ENCODE measurements at regions not wholly inside any gene's neighbourhood (a gene's known extent, or its start where the extent isn't known, plus 50 kb on each side); places are given as distances from the start of the nearest gene placed in this dataset.
"Not testable (repeated sequence)": the region's sequence is repeated elsewhere in the genome, so short reads cannot be mapped to it uniquely, and the experiment has no call there.

DNA sequence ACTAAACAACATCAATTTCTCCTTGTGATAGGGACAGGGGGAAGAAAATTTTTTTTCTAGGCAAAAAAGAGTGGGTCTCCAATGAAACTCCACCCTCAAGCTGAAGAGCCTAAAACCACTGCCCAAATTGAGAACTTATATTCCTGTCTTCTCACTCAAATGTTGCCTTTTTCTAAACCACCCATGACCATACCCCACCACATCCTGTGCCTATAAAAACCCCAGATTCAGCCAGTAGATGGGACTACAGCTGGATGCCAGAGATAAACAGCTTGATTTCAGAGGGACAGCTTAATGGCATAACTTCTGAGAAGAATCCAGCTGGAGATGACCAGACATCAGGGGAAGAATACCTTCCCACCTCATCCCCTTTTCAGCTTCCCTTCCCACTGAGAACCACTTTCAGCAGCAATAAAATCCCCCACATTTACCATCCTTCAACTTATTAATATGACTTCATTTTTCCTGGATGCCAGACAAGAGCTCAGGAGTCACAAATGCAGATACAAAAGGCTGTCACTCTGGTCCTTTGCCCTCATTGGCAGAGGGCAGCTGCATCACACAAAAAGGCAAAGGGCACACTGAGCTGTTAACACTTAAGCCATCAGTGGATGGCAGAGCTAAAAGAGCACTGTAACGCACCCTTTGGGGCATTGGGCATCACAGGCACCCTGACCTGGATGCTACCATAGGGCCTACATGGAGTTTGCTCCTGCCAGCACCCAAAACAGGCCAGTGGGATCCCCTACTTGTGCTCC, 972.5 kb upstream of the CTNND2 start:
- DNase-seq (ENCODE audit: low spot score), result no peak

DNA sequence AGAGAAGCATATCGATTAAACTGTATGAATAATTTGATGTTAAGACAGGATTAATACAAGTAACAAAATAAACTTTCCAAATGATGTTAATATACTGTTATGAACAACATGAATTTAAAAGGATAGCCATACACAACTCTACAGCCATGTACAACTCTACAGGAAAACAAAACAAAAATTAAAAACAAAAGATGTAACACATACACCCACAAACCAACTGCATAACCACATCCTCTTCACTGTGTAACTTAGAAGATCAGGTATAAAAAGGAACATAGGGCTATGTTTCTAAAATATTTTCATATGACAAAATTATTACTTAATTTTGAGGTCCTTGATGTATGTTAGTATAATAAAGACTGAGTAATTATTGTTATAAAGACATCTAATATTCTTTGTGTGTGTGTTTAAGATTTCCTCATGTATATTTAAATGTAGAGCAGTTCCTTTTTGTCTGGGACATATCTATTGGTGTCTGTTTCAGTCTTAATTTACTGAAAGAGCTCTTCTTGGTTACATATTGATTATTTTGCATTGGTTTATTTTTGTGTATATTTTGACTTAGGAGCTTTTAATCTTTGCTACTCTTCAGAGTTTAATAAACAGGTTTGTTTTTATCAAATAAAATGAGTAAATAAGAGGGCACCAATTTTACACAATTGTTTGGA, 966.8 kb upstream of the CTNND2 start:
- DNase-seq (ENCODE audit: low spot score), result no peak

GRCh38 chr5:12865529-12865928, 961.3 kb upstream of the CTNND2 start:
- DNase-seq (ENCODE audit: low spot score), result no peak

DNA sequence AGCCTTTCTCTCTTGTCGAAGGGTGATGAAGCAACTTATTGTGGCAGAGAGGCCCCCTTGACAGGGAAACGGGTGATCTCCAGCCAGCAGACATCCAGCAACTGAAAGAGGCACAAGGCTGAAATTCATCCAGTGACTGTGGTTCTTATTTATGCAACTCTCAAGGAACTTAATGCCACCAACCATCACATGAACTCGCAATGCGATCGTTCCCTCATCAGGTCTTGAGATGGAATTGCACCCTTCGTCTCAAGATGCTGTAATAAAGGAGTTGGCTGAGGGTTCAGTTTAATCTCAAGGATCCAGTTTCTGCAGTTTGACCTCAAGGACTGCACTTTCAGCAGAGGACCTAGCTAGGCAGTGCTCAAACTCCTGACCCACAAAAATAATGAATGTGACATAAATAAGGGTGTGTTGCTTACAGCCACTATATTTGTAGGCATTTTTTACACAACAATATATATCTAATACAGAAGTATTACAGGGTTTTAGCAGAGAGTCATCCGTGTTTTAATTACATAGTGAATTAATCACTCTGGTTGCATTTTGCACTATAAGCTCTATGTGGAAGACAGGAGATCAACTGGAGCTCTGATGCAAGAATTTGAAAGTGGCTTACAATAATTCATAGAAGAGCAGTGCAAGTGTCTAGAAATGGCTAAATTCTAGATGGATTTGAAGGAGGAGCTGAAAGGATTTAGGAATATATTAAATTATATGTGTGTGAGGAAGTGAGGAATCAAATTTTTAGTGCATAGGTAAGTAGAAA, 957.8 kb upstream of the CTNND2 start:
- no peak for DNase-seq (ENCODE audit: low spot score)

DNA sequence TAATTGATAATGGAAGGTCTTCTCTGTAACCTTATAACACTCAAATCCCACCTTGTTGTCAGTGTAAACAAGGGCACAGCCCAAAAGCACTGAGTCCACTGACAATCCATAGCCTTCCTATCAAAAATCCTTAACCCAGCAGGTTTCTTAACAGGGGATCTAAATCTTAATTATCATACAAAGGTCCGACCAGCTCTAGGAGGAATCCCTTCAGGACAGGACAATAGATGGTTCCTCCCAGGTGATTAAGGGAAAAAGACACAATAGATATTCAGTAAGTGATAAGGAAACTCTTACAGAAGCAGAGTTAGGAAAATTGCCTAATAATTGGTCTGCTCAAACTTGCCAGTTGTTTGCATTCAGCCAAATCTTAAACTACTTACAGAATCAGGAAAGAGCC, 951.9 kb upstream of the CTNND2 start:
- DNase-seq (ENCODE audit: low spot score), result not testable (repeated sequence)

DNA sequence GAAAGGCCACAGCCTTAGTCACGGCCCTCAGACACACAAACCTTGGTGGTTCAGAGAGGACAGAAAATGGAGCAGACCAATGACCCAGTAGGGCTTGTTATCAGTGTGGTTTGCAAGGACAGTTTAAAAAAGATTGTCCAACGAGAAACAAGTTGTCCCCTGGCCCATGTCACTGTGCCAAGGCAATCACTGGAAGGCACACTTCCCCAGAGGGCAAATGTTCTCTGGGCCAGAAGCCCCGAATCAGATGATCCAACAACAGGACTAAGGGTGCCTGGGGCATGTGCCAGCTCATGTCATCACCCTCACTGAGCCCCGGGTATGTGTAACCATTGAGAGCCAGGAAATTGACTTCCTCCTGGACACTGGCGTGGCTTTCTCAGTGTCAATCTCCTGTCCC, 950.1 kb upstream of the CTNND2 start:
- DNase-seq (ENCODE audit: low spot score), result no peak

DNA sequence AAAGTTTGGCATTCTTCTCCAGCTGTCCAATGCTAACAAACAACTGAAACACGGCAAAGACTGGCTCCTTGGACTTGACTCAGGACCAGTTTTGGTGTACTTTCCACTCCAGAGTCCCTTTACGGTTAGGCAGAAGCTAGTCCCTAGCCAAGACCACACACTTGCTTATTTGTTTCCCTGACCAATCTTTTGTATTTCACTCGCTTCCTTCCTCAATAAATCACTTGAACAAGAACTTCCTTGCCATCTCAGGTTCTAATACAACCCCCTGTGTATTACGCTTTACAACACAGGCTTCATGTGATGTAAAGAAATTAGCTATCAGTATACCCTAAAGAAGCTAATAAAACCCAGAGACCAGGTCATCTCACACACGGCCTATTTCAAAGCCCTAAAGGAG, 947.5 kb upstream of the CTNND2 start:
- no peak for DNase-seq (ENCODE audit: low spot score)

DNA sequence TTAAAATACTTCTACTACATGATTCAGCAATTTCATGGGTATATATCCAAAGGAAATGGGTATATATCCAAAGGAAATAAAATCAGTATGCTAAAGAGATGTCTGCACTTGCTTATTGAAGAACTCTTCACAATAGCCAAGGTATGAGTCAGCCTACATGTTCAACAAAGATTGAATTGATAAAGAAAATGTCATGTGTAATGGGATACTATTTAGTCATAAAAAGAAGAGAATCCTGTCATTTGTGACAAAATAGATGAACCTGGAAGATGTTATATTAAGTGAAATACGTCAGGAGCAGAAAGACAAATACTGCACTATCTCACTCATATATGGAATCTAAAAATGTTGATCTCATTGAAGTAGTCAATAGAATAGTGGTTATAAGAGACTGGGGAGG, 944.5 kb upstream of the CTNND2 start:
- DNase-seq (ENCODE audit: low spot score), result no peak

- no peak for DNase-seq (ENCODE audit: low spot score)
Measured at GRCh38 chr5:12845549-12846159, 941.4 kb upstream of the CTNND2 start.

DNA sequence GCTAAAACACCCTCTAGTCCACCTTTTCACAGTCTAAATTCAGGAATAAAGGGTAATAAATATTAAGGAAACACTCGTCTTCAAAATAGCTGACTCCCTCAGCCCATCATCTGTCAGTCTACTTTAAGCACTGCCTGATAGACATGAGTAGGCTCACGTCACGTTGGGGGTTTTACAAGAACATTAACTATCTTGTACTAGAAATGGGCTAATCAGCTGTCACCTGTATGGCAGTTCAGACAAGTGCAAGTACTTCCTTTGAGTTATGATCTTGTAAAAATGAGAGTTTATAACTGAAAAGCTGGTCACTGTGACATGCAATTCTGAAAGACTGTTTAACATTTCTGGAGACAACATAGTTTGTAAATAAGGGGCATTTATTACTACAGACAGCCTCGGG, 936.7 kb upstream of the CTNND2 start:
- DNase-seq (ENCODE audit: low spot score), result no peak

GRCh38 chr5:12837592-12837991, 933.3 kb upstream of the CTNND2 start:
- no peak for DNase-seq (ENCODE audit: low spot score)

DNA sequence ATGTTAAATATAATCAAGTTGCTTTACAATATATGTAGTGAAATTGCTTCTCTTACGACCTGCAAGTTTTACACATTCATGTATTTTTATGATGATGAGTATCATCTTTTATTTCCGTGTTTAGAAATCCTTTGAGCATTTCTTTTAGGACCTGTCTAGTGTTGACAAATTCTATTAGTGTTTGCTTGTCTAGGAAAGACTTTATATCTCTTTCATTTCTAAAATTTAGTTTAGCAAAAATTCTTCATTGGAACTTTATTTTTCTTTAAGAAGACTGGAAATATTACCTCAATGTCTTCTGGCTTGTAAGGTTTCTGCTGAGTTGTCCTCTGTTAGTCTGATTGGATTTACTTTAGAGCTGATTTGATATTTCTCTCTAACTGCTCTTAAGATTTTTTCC, 920.9 kb upstream of the CTNND2 start:
- DNase-seq (ENCODE audit: low spot score), result no peak

DNA sequence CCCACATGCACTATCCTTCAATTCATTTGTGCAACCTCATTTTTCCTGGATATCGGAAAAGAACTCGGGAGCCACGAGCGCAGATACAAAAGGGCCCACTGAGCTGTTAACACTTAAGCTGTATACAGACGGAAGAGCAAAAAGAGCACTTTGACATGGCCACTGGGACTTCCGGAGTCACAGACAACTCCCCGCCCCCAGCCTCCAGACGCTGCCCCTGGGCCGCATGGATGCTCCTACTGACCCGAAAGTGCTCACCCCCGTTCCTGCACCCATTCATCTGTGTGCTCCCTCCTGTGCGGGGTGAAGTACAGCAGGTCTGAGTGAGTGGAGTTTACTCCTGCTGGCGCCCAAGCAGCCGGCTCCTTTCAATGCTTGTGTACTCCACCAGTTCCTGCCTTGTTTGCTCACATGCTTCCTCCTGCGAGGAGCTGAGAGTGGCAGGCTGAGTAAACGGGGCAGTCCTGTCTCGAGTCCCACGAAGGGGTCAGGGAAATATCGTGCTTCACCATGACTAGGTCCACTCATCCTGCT, 901.0 kb upstream of the CTNND2 start:
- DNase-seq (ENCODE audit: low spot score), result no peak

DNA sequence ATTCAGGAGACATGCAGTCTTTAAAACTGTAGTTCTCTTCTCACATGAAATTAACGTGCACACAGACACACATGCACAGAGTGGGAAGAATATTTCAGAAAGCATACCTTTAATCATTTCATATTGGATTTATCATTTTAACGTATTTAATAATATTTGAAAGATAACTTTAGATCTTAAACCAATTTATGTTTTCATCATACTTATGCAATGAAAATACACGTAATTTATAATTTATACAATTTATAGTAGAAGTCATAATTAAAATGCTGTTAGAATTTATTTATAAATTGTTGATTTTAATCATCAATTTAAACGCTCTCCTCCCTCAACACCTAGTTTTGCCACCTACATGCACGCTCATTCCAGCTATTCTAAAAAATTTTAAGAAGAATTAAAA, 894.9 kb upstream of the CTNND2 start:
- no peak for DNase-seq (ENCODE audit: low spot score)

DNA sequence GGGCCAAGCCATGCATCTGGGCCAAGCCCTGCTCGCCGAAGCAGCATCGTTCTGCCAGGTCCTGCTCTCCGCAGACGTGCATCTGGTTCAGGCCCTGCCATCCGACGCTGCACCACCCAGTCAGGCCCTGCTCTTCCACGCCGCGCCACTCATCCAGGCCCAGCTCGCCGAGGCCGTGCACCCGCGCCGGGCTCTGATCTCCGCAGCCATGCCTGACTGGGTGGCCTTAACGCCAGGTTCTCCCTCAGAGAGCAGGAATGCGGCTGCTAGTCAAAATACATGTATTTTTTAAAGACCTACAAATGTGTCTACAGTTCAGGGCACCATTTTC, 891.1 kb upstream of the CTNND2 start:
- DNase-seq (ENCODE audit: low spot score), result no peak

DNA sequence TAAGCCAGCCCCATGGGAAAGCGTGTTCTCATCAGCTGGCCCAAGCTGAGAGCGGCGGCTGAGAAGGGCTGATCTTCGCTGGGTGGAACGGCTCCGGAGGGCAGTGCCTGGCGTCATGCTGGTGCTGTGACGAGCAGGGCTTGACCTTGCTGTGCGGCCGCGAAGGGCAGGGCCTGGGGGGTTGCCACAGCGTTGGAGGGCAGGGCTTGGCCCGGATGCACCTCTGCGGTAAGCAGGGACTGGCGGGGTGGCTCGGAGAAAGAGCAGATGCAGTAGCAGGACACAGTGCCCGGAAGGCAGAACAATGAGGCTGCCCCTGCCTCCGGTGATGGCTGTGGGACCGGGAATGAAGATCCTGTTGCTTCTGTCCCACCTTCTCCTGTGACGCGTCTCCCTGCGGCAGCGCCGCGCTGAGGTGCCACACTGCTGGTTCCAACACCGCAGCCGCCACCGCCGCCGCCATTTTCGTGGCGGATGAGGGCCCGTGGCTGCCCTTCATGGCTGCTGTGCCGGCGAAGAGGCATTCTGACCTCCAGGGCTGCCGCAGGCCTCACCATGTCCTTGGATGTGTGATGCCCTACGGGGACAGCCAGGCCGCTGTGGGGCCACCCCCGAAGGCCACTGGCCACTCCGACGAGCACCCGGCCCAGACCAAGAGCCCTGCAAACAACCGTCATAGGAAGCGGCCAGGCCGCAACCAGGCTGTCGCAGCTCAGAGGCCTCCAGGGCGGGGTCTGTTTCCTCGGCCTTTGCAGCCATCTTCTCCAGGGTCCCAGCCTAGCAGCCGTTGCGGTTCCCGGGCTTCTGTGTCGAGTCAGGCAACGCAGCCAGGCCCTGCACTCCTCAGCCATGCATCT, 890.5 kb upstream of the CTNND2 start:
- no peak for DNase-seq (ENCODE audit: low spot score)

DNA sequence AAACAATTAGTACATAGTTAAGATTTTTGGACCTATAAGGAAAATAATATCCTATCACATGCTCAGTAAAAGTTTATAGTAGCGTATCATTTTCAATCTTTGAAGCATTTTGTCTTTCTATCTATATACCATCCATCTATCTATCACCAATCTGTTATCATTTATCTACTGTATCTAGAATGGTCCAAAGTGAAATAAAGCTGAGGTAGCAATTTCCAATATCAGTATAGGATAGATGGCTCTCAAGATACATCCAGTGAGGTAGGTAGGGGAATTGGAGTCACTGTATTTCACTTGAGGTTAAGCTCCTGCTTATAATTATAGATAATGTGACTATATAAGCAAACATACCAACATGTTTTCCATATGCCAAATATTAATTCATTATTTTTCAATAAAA, 889.1 kb upstream of the CTNND2 start:
- DNase-seq (ENCODE audit: low spot score), result no peak

DNA sequence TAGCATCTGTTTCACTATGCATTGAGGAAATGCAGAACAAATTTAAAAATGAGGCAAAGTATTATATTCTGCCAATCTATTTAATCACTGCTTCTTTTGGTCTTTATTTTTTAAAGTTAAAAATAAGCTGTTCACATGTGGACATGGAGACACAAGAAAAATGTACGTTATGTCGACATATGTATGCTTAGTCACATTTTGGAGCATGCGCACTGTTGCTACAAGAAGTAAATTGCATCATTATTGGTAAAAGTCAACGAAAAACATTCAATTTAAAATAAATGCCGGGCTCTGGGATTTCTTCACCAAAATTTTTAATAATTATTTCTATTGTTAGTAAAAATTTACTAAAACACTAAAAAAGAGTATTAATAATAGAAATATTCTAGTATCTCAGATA, 876.3 kb upstream of the CTNND2 start:
- DNase-seq (ENCODE audit: low spot score), result no peak

GRCh38 chr5:12777342-12777741, 873.1 kb upstream of the CTNND2 start:
- DNase-seq (ENCODE audit: low spot score), result no peak

DNA sequence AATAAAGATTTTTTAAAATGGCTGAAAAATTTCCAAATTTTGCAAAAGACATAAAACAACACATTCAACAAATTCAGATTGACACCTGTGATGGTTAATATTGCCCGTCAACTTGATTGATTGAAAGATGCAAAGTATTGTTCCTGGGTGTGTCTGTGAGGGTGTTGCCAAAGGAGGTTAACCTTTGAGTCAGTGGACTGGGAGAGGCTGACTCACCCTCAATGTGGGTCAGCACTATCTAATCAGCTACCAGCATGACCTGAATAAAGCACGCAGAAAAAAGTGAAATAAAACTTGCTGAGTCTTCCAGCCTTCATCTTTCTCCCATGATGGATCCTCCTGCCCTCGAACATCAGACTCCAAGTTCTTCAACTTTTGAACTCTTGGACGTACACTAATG, 868.0 kb upstream of the CTNND2 start:
- no peak for DNase-seq (ENCODE audit: low spot score)

DNA sequence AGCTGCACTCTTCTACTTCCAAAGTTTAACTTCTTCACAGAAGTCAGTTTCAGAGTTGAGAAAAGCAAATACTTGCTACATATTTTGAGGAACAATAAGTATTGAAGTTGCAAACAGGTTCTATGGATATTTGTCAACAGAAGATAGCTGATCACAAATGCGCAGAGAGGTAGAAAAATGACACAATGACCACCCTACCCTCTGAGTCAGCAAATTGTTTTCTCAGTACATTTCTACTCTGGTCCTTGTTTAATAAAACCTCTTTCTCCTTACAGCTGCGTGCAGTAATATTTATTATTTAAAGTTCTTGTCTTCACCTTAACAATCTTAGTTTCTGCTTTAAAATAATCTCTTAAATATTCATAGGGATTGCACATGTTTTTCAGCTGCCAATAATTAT, 855.1 kb upstream of the CTNND2 start:
- DNase-seq (ENCODE audit: low spot score), result no peak

- DNase-seq (ENCODE audit: low spot score), result no peak
Measured at GRCh38 chr5:12757035-12757434, 852.8 kb upstream of the CTNND2 start.

All from activated CD4-positive, alpha-beta T cell treated with anti-CD3 and anti-CD28 coated beads, Interleukin-2, Interleukin-4, amounts not matched to agents 100 ng/mL and 50 ng/mL, durations not matched to agents 16 hours and 8 hours (primary cell).